Retina (tissue), 1 donor: ENCODE measurements at regions not wholly inside any gene's neighbourhood (a gene's known extent, or its start where the extent isn't known, plus 50 kb on each side); places are given as distances from the start of the nearest gene placed in this dataset.
"Not testable (repeated sequence)": the region's sequence is repeated elsewhere in the genome, so short reads cannot be mapped to it uniquely, and the experiment has no call there.

Source experiments
- DNase-seq: peaks from one replicate; pipeline ENCODE4 v3.0.0-alpha.2; 2016

GRCh38 chr4:134145369-134145768 lies 56.2 kb downstream of the PABPC4L start:
- no peak for DNase-seq

GRCh38 chr4:134144337-134144736 lies 57.3 kb downstream of the PABPC4L start:
- DNase-seq, result no peak

- DNase-seq, result no peak
Measured at GRCh38 chr4:134141728-134142127, 59.9 kb downstream of the PABPC4L start.

- no peak for DNase-seq
Measured at GRCh38 chr4:134139188-134139587, 62.4 kb downstream of the PABPC4L start.

- DNase-seq, result no peak
Measured at GRCh38 chr4:134132086-134132783, 69.4 kb downstream of the PABPC4L start.

GRCh38 chr4:134126955-134127354 lies 74.6 kb downstream of the PABPC4L start:
- DNase-seq, result no peak

- DNase-seq, result no peak
Measured at GRCh38 chr4:134126000-134126560, 75.5 kb downstream of the PABPC4L start.

- no peak for DNase-seq
Measured at GRCh38 chr4:134122903-134123302, 78.7 kb downstream of the PABPC4L start.

- DNase-seq, result no peak
Measured at GRCh38 chr4:134117392-134118183, 84.0 kb downstream of the PABPC4L start.

- no peak for DNase-seq
Measured at GRCh38 chr4:134089885-134090284, 111.7 kb downstream of the PABPC4L start.

GRCh38 chr4:134085496-134085895 lies 116.1 kb downstream of the PABPC4L start:
- DNase-seq, result no peak

- not testable (repeated sequence) for DNase-seq
Measured at GRCh38 chr4:134079085-134079484, 122.5 kb downstream of the PABPC4L start.

GRCh38 chr4:134078230-134078914 lies 123.2 kb downstream of the PABPC4L start:
- DNase-seq, result no peak

- no peak for DNase-seq
Measured at GRCh38 chr4:134073711-134074110, 127.9 kb downstream of the PABPC4L start.

- DNase-seq, result no peak
Measured at GRCh38 chr4:134072137-134072536, 129.5 kb downstream of the PABPC4L start.

- DNase-seq, result no peak
Measured at GRCh38 chr4:134070174-134070573, 131.4 kb downstream of the PABPC4L start.

- DNase-seq, result no peak
Measured at GRCh38 chr4:134057356-134057755, 144.2 kb downstream of the PABPC4L start.

- DNase-seq, result not testable (repeated sequence)
Measured at GRCh38 chr4:134046221-134046620, 155.4 kb downstream of the PABPC4L start.

- DNase-seq, result no peak
Measured at GRCh38 chr4:134045411-134045810, 156.2 kb downstream of the PABPC4L start.

GRCh38 chr4:134043266-134043665 lies 158.3 kb downstream of the PABPC4L start:
- DNase-seq, result no peak

GRCh38 chr4:134028421-134028820 lies 173.2 kb downstream of the PABPC4L start:
- no peak for DNase-seq

- no peak for DNase-seq
Measured at GRCh38 chr4:134027931-134028330, 173.7 kb downstream of the PABPC4L start.

- no peak for DNase-seq
Measured at GRCh38 chr4:134024251-134024650, 177.3 kb downstream of the PABPC4L start.
